ENCODE measurements at regions not wholly inside any gene's neighbourhood (a gene's known extent, or its start where the extent isn't known, plus 50 kb on each side); places are given as distances from the start of the nearest gene placed in this dataset.
A peak's percentile ranks its signal among the peaks of the same experiment; 100 is the strongest.

- WGBS, 2 donors = 91 to 95% methylated on average over 1 of the region's 1 CpG
- TF ChIP-seq, protein P1, sequence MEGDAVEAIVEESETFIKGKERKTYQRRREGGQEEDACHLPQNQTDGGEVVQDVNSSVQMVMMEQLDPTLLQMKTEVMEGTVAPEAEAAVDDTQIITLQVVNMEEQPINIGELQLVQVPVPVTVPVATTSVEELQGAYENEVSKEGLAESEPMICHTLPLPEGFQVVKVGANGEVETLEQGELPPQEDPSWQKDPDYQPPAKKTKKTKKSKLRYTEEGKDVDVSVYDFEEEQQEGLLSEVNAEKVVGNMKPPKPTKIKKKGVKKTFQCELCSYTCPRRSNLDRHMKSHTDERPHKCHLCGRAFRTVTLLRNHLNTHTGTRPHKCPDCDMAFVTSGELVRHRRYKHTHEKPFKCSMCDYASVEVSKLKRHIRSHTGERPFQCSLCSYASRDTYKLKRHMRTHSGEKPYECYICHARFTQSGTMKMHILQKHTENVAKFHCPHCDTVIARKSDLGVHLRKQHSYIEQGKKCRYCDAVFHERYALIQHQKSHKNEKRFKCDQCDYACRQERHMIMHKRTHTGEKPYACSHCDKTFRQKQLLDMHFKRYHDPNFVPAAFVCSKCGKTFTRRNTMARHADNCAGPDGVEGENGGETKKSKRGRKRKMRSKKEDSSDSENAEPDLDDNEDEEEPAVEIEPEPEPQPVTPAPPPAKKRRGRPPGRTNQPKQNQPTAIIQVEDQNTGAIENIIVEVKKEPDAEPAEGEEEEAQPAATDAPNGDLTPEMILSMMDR (IDR thresholded peaks at IDR 0.05) = no peak
- TF ChIP-seq POLR2A (IDR thresholded peaks at IDR 0.05) = no peak
- intact Hi-C loops (cut with DNase I; ENCODE audit: low total_unique reads) = no loop called here
- DNase-seq (ENCODE audit: low spot score in 2 of 2) = no peak
- no peak overlapping the region for H3K4me3 ChIP-seq (ENCODE audit: low read depth, poor library complexity, severe bottlenecking)
These were observed 345.5 kb upstream of the DSEL start for GRCh38 chr18:67862069-67862468.

DNA sequence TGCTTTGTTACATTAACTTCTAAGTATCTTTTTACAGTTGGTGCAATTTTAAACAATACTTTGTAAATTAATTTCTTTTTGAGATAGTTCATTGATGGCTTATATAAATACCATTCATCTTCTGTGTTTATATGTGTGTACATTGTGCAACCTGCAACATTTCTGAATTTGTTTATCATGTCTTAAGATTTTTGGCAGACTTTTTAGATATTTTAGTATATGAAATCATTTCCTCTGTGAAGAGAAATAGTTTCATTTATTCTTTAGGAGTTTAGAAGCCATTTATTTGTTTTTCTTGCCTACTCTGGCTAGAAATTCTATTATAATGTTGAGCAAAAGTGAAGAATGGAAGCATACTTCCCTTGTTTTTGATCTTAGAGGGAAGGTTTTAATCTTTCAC lies 337.8 kb upstream of the DSEL start:
- intact Hi-C loops (cut with DNase I; ENCODE audit: low total_unique reads) = no loop called here
- DNase-seq (ENCODE audit: low spot score in 2 of 2) = no peak
- H3K4me3 ChIP-seq (ENCODE audit: low read depth, poor library complexity, severe bottlenecking) = no peak overlapping the region
- TF ChIP-seq, protein P1 (IDR thresholded peaks at IDR 0.05) = no peak
- no peak for TF ChIP-seq POLR2A (IDR thresholded peaks at IDR 0.05)

DNA sequence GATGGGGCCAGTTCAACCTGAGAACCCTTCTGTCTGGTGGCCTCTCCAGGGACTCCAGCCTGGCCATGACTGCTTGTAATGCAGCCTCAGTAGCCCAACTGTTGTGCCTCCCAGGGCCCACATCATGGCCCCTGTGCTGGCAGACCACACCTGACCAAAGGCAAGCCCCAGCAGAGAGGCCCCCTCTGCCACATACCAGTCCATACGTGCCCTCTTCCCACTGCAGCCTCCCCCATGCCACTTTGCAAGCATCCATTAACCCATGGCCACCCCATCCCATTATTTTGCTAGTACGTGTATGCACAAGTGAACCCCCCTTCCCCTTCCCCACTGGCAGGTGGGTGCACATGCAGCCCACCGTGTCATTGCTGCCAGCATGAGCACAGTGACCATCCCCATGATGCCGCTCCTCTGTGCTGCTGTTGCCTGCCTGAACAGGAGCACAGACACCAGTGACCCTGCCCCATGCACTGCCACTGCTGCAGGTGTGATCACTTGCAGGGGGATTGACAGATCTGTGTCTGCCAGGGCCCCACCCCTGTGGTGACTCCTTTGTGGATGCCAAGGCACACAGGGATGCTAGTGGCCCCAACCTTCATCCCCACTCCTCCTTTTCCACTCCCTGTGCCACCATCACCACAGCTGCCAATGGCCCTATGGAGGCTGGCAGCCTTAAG lies 330.0 kb upstream of the DSEL start:
- intact Hi-C loops (cut with DNase I; ENCODE audit: low total_unique reads) = no loop called here
- no peak for TF ChIP-seq POLR2A (IDR thresholded peaks at IDR 0.05)
- TF ChIP-seq, protein P1 (IDR thresholded peaks at IDR 0.05) = no peak
- peak in 1 of 2 donors; percentile 65 for DNase-seq (ENCODE audit: low spot score in 2 of 2)
- no peak overlapping the region for H3K4me3 ChIP-seq (ENCODE audit: low read depth, poor library complexity, severe bottlenecking)
- WGBS, 2 donors = 92 to 97% methylated on average over 4 of the region's 4 CpGs

DNA sequence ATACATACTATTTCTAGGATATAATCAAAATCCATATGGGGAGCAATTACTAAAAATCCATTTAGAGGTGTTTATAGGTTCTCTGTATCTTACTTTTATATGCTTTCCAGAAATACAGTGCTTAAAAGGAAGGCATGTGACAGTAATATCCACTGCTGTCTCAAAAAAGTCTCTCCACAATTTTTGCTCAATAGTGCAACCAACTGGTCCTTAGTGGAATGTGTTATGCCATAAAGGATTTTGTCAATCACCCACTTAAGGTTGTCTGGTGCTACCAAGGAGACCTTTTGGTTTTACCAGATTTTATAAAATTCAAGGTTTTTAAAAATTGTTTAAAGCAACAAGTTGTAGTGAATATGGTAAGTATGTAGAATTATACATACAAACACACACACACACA lies 328.5 kb upstream of the DSEL start:
- H3K4me3 ChIP-seq (ENCODE audit: low read depth, poor library complexity, severe bottlenecking) = no peak overlapping the region
- no peak for DNase-seq (ENCODE audit: low spot score in 2 of 2)
- TF ChIP-seq, protein P1 (IDR thresholded peaks at IDR 0.05) = no peak
- intact Hi-C loops (cut with DNase I; ENCODE audit: low total_unique reads) = no loop called here

DNA sequence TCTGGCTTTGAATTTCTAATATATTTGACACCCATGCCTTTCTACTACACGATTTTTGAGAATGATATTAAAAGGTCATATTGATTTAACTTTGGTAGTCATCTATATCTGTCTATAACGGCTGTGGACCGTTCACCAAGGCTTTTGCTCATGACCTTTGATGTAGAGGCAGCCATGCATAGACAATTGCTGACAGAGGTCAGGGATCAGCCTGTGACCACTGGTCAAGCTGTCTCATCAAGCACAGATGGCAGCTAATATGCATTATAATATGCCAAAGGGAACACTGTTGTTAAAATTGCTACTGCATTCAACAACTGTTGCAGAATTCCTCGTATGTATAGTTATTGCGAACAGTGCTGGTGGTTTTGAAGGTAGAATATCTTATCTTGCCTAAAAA lies 323.9 kb upstream of the DSEL start:
- 77 to 81% methylated on average over 5 of the region's 5 CpGs for WGBS, 2 donors
- no peak overlapping the region for H3K4me3 ChIP-seq (ENCODE audit: low read depth, poor library complexity, severe bottlenecking)
- TF ChIP-seq POLR2A (IDR thresholded peaks at IDR 0.05) = no peak
- TF ChIP-seq, protein P1 (IDR thresholded peaks at IDR 0.05) = no peak
- intact Hi-C loops (cut with DNase I; ENCODE audit: low total_unique reads) = no loop called here
- DNase-seq (ENCODE audit: low spot score in 2 of 2) = no peak

DNA sequence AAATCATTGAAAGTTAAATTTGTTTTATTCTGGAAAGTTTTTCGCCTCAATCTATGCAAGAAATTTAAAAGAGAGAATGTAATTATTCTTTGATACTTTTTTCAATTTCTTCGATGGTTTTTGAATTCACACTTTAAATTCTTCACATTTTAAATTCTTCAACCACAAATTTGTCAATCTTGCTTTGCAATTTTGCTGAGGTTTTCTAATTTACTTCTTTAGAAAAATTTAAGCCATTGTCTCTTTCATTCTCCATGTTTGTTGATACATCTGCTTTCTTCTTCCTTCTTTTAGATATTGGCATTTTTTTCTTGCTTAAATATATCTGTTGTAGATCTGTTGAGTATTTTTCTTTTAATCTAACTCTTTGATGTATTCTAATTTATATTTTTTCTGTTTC lies 301.9 kb upstream of the DSEL start:
- H3K4me3 ChIP-seq (ENCODE audit: low read depth, poor library complexity, severe bottlenecking) = no peak overlapping the region
- TF ChIP-seq, protein P1 (IDR thresholded peaks at IDR 0.05) = no peak
- TF ChIP-seq POLR2A (IDR thresholded peaks at IDR 0.05) = no peak
- intact Hi-C loops (cut with DNase I; ENCODE audit: low total_unique reads) = no loop called here
- WGBS, 2 donors = 91 to 93% methylated on average over 2 of the region's 2 CpGs
- no peak for DNase-seq (ENCODE audit: low spot score in 2 of 2)
